ENCODE measurements at regions not wholly inside any gene's neighbourhood (a gene's known extent, or its start where the extent isn't known, plus 50 kb on each side); places are given as distances from the start of the nearest gene placed in this dataset.

- Histone ChIP-seq H2AFZ (ENCODE audit: low read depth, low read length) (no peak overlapping the region), H3K4me1 (ENCODE audit: insufficient read depth, low read length) (no peaks in the 10 kb centered on the region), H3K27me3 (ENCODE audit: insufficient read depth, low read length) (no peaks in the 10 kb centered on the region), H3K4me3 (ENCODE audit: low read length) (no peak overlapping the region), H3K36me3 (ENCODE audit: insufficient read depth, low read length) (no peaks in the 10 kb centered on the region), H3K9me3 (ENCODE audit: low read length) (no peaks in the 10 kb centered on the region)
Measured at GRCh38 chr4:141573678-141574077, 62.7 kb upstream of the IL15 start.

GRCh38 chr4:141575884-141576283 lies 60.5 kb upstream of the IL15 start:
- H2AFZ ChIP-seq (ENCODE audit: low read depth, low read length), result no peak overlapping the region
- H3K27me3 ChIP-seq (ENCODE audit: insufficient read depth, low read length), result no peaks in the 10 kb centered on the region
- H3K4me3 ChIP-seq (ENCODE audit: low read length), result no peak overlapping the region
- H3K36me3 ChIP-seq (ENCODE audit: insufficient read depth, low read length), result no peaks in the 10 kb centered on the region
- H3K4me1 ChIP-seq (ENCODE audit: insufficient read depth, low read length), result no peaks in the 10 kb centered on the region
- H3K9me3 ChIP-seq (ENCODE audit: low read length), result no peaks in the 10 kb centered on the region

- Histone ChIP-seq H3K9me3 (ENCODE audit: low read length) (no peaks in the 10 kb centered on the region), H3K27me3 (ENCODE audit: insufficient read depth, low read length) (no peaks in the 10 kb centered on the region), H3K36me3 (ENCODE audit: insufficient read depth, low read length) (no peaks in the 10 kb centered on the region), H3K4me3 (ENCODE audit: low read length) (no peak overlapping the region), H3K4me1 (ENCODE audit: insufficient read depth, low read length) (no peaks in the 10 kb centered on the region), H2AFZ (ENCODE audit: low read depth, low read length) (no peak overlapping the region)
Measured at GRCh38 chr4:141576585-141577110, 59.7 kb upstream of the IL15 start.

- no peaks in the 10 kb centered on the region for H3K9me3 ChIP-seq (ENCODE audit: low read length)
- H3K4me3 ChIP-seq (ENCODE audit: low read length), result no peak overlapping the region
- no peaks in the 10 kb centered on the region for H3K4me1 ChIP-seq (ENCODE audit: insufficient read depth, low read length)
- H2AFZ ChIP-seq (ENCODE audit: low read depth, low read length), result no peak overlapping the region
- H3K36me3 ChIP-seq (ENCODE audit: insufficient read depth, low read length), result no peaks in the 10 kb centered on the region
- no peaks in the 10 kb centered on the region for H3K27me3 ChIP-seq (ENCODE audit: insufficient read depth, low read length)
Measured at GRCh38 chr4:141578451-141578850, 57.9 kb upstream of the IL15 start.

- Histone ChIP-seq H3K27me3 (ENCODE audit: insufficient read depth, low read length) (no peaks in the 10 kb centered on the region), H3K4me1 (ENCODE audit: insufficient read depth, low read length) (no peaks in the 10 kb centered on the region), H3K4me3 (ENCODE audit: low read length) (no peak overlapping the region)
Measured at GRCh38 chr4:141580523-141580922, 55.9 kb upstream of the IL15 start.

More at GRCh38 chr4:141580523-141580922, 55.9 kb upstream of the IL15 start:
- Histone ChIP-seq H2AFZ (ENCODE audit: low read depth, low read length) (no peak overlapping the region), H3K9me3 (ENCODE audit: low read length) (no peaks in the 10 kb centered on the region), H3K36me3 (ENCODE audit: insufficient read depth, low read length) (no peaks in the 10 kb centered on the region)

All from neuron (in vitro differentiated cells).